ENCODE measurements at regions not wholly inside any gene's neighbourhood (a gene's known extent, or its start where the extent isn't known, plus 50 kb on each side); places are given as distances from the start of the nearest gene placed in this dataset.

DNA sequence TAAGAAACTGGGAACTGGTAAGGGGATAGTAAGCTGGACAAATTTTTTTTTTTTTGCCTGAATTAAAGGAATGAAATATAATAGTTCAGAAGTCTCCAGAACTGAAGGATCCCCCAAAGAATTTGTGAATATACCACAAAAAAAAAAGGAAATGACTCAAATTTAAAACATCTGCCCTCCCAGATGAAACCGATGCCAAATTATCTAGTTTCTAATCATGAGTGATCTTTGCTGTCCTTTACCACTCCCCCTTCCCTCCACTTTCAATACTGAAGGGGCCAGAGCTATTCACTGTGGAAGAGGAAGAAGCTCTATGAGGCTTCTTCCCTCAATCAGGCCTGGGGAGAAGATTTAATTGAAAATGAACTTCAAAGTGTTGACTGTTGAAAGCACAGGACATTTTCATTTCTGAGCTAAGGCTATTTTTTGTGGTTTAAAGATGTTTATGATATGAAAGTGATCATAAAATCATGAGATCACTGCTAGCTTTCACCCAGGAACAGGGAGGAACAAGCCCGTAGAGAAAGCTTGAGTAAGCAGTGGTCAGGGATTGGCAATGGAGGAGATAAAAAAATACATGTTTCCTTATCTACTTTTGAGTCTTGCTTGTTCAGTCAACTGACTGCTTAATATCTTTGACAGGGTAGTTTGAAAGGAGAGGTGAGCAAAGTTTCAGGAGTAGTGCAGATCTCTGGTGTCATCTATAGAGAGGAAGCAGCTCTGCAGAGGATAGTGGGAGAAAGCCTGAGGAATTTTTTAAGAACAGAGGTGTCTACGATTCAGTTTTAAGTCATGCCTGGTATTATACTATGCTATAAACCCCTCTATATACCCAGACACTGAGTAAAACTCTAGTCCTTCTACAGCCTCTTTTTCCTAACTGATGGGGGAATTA lies 409.5 kb upstream of the FIGN start:
- H3K36me3 ChIP-seq = no peaks in the 10 kb centered on the region
- H3K27ac ChIP-seq (replicated peaks in 1 of 4) = no peak overlapping the region
- H3K27me3 ChIP-seq = no peaks in the 10 kb centered on the region
- TF ChIP-seq POLR2A (IDR thresholded peaks at IDR 0.05; ENCODE audit: low read depth) = no peak
- TF ChIP-seq, protein P1, sequence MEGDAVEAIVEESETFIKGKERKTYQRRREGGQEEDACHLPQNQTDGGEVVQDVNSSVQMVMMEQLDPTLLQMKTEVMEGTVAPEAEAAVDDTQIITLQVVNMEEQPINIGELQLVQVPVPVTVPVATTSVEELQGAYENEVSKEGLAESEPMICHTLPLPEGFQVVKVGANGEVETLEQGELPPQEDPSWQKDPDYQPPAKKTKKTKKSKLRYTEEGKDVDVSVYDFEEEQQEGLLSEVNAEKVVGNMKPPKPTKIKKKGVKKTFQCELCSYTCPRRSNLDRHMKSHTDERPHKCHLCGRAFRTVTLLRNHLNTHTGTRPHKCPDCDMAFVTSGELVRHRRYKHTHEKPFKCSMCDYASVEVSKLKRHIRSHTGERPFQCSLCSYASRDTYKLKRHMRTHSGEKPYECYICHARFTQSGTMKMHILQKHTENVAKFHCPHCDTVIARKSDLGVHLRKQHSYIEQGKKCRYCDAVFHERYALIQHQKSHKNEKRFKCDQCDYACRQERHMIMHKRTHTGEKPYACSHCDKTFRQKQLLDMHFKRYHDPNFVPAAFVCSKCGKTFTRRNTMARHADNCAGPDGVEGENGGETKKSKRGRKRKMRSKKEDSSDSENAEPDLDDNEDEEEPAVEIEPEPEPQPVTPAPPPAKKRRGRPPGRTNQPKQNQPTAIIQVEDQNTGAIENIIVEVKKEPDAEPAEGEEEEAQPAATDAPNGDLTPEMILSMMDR (IDR thresholded peaks at IDR 0.05) = no peak
- no peak for TF ChIP-seq POLR2AphosphoS5 (IDR thresholded peaks at IDR 0.05)
- no peak for TF ChIP-seq EP300 (IDR thresholded peaks at IDR 0.05)
- H3K4me3 ChIP-seq = no peak overlapping the region
- H3K9me3 ChIP-seq = no peaks in the 10 kb centered on the region
- DNase-seq (ENCODE audit: extremely low spot score) = no peak
- intact Hi-C loops (cut with DNase I) = no loop called here
- 73% methylated on average over 3 of the region's 3 CpGs for WGBS
- no peaks in the 10 kb centered on the region for H3K4me1 ChIP-seq

DNA sequence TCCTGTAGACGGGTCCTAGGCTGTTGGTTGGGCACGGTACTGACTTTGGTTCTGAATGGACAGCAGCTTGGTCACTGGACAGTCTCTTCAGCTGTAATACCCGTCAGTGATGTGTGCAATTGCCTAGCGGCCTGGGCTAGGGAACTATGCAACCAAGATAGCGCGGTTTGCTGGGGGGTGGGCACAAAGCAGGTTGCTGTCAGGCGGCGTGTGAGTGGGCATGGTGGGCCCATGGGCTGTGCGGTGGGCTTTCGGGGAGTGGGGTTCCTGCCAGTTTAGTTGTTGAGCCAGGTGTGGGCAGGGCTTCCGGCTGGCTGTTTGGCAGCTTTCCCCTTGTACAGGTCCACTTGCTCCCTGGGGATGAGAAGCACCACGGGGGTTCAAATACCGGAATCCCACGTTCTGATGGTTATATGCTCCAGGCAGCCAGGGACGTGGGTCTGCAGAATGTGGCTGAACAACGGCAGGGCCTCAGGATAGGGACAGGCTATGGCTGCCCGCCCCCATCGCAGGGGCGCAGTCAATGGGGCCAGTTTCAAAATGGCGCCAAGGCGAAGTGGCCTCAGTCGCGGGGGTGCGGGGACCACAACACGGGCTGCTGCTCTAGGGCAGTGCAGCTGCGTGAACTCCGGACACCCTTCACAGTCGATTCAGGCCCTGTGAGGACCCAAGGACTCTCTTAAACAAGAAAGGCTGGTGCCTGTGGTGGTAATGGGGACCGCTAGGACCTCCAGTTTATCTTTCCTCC lies 407.5 kb upstream of the FIGN start:
- H3K36me3 ChIP-seq = no peaks in the 10 kb centered on the region
- no peak overlapping the region for H3K27ac ChIP-seq (replicated peaks in 1 of 4)
- H3K9me3 ChIP-seq = no peaks in the 10 kb centered on the region
- intact Hi-C loops (cut with DNase I) = no loop called here
- no peaks in the 10 kb centered on the region for H3K27me3 ChIP-seq
- no peak overlapping the region for H3K4me3 ChIP-seq
- H3K4me1 ChIP-seq = no peaks in the 10 kb centered on the region
- WGBS = 95% methylated on average over 20 of the region's 29 CpGs
- DNase-seq (ENCODE audit: extremely low spot score) = no peak
- TF ChIP-seq POLR2AphosphoS5 (IDR thresholded peaks at IDR 0.05) = no peak
- TF ChIP-seq EP300 (IDR thresholded peaks at IDR 0.05) = no peak
- TF ChIP-seq POLR2A (IDR thresholded peaks at IDR 0.05; ENCODE audit: low read depth) = no peak
- TF ChIP-seq, protein P1 (IDR thresholded peaks at IDR 0.05) = no peak

DNA sequence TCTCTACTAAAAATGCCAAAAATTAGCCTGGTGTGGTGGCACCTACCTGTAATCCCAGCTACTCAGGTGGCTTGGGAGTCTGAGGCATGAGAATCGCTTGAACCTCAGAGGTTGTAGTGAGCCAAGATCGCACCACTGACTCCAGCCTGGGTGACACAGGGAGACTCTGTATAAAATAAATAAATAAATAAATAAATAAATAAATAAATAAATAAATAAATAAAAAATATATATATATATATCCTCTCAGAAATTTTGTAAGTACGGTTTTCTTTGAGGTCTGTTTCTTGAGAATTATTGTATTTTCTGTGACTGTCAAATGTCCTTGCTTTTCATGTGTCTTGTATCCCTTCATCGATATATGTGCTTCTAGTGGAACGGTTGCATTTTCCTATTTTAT lies 406.9 kb upstream of the FIGN start:
- H3K4me3 ChIP-seq = no peak overlapping the region
- H3K36me3 ChIP-seq = no peaks in the 10 kb centered on the region
- no peaks in the 10 kb centered on the region for H3K4me1 ChIP-seq
- H3K27ac ChIP-seq (replicated peaks in 1 of 4) = no peak overlapping the region
- 97% methylated on average over 5 of the region's 5 CpGs for WGBS
- no peaks in the 10 kb centered on the region for H3K27me3 ChIP-seq
- no peak for TF ChIP-seq EP300 (IDR thresholded peaks at IDR 0.05)
- TF ChIP-seq POLR2A (IDR thresholded peaks at IDR 0.05; ENCODE audit: low read depth) = no peak
- TF ChIP-seq POLR2AphosphoS5 (IDR thresholded peaks at IDR 0.05) = no peak
- TF ChIP-seq, protein P1 (IDR thresholded peaks at IDR 0.05) = no peak
- intact Hi-C loops (cut with DNase I) = no loop called here
- no peaks in the 10 kb centered on the region for H3K9me3 ChIP-seq
- DNase-seq (ENCODE audit: extremely low spot score) = no peak

DNA sequence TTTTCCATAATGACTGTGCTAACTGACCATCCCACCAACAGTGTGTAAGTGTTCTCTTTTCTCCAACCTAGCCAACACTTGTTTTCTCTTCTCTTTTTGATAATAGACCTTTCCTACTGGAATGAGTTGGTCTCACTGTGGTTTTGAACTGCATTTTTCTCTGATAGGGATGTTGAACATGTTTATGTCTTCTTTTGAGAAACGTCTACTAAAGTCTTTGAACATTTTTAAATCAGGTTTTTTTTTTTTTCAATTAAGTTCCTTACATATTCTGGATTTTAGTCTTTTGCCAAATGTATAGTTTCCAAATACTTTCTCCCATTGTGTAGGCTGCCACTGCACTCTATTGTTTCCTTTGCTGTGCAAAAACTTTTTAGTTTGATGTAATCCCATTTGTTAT lies 405.5 kb upstream of the FIGN start:
- H3K9me3 ChIP-seq = no peaks in the 10 kb centered on the region
- no peak for TF ChIP-seq EP300 (IDR thresholded peaks at IDR 0.05)
- TF ChIP-seq, protein P1 (IDR thresholded peaks at IDR 0.05) = no peak
- TF ChIP-seq POLR2AphosphoS5 (IDR thresholded peaks at IDR 0.05) = no peak
- TF ChIP-seq POLR2A (IDR thresholded peaks at IDR 0.05; ENCODE audit: low read depth) = no peak
- H3K4me3 ChIP-seq = no peak overlapping the region
- H3K27ac ChIP-seq (replicated peaks in 1 of 4) = no peak overlapping the region
- no peak for DNase-seq (ENCODE audit: extremely low spot score)
- WGBS = 20% methylated on average over 1 of the region's 1 CpG
- no peaks in the 10 kb centered on the region for H3K27me3 ChIP-seq
- no peaks in the 10 kb centered on the region for H3K4me1 ChIP-seq
- no peaks in the 10 kb centered on the region for H3K36me3 ChIP-seq
- intact Hi-C loops (cut with DNase I) = no loop called here

Measured in esophagus muscularis mucosa (tissue), 4 donors.